ENCODE measurements at regions not wholly inside any gene's neighbourhood (a gene's known extent, or its start where the extent isn't known, plus 50 kb on each side); places are given as distances from the start of the nearest gene placed in this dataset.

GRCh38 chr11:111114091-111114490 is 131.4 kb upstream of the POU2AF2 start:
- H3K36me3 ChIP-seq, result no peaks in the 10 kb centered on the region
- no peak overlapping the region for H3K27ac ChIP-seq
- TF ChIP-seq, protein P1, sequence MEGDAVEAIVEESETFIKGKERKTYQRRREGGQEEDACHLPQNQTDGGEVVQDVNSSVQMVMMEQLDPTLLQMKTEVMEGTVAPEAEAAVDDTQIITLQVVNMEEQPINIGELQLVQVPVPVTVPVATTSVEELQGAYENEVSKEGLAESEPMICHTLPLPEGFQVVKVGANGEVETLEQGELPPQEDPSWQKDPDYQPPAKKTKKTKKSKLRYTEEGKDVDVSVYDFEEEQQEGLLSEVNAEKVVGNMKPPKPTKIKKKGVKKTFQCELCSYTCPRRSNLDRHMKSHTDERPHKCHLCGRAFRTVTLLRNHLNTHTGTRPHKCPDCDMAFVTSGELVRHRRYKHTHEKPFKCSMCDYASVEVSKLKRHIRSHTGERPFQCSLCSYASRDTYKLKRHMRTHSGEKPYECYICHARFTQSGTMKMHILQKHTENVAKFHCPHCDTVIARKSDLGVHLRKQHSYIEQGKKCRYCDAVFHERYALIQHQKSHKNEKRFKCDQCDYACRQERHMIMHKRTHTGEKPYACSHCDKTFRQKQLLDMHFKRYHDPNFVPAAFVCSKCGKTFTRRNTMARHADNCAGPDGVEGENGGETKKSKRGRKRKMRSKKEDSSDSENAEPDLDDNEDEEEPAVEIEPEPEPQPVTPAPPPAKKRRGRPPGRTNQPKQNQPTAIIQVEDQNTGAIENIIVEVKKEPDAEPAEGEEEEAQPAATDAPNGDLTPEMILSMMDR (IDR thresholded peaks at IDR 0.05), result no peak
- H3K27me3 ChIP-seq, result no peaks in the 10 kb centered on the region
- H3K4me3 ChIP-seq, result no peak overlapping the region
- no peaks in the 10 kb centered on the region for H3K9me3 ChIP-seq
- no peaks in the 10 kb centered on the region for H3K4me1 ChIP-seq
- DNase-seq (ENCODE audit: low spot score), result no peak

- Histone ChIP-seq H3K36me3 (no peaks in the 10 kb centered on the region), H3K27ac (no peak overlapping the region), H3K4me3 (no peak overlapping the region), H3K4me1 (no peaks in the 10 kb centered on the region), H3K27me3 (no peaks in the 10 kb centered on the region), H3K9me3 (no peaks in the 10 kb centered on the region)
- DNase-seq (ENCODE audit: low spot score), result no peak
- TF ChIP-seq, protein P1 (IDR thresholded peaks at IDR 0.05), result no peak
These were observed 132.9 kb upstream of the POU2AF2 start for GRCh38 chr11:111112614-111113013.

DNA sequence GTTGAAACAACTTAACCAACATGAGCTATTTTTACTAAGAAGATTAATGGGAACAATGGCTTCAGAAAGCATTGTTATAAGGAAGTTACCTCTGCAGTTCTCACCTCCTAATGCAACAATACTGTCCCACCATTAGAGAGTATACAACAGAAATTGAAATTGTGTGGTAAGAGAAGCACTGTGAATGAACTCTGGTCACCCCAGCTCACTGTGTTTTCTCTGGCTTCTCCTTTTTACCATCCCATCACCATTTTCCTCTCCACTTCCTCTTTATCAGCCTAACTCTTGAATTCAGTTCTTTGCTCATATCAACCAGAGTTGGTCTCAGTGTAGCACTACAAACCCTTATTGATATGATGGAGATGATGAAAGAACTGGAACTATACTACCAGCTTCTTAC is 138.0 kb upstream of the POU2AF2 start:
- no peak for DNase-seq (ENCODE audit: low spot score)
- Histone ChIP-seq H3K27ac (no peak overlapping the region), H3K4me1 (no peaks in the 10 kb centered on the region), H3K27me3 (no peaks in the 10 kb centered on the region), H3K36me3 (no peaks in the 10 kb centered on the region), H3K4me3 (no peak overlapping the region), H3K9me3 (no peaks in the 10 kb centered on the region)
- TF ChIP-seq, protein P1 (IDR thresholded peaks at IDR 0.05), result no peak

- Histone ChIP-seq H3K9me3 (no peaks in the 10 kb centered on the region), H3K4me3 (no peak overlapping the region), H3K36me3 (no peaks in the 10 kb centered on the region), H3K27me3 (no peaks in the 10 kb centered on the region), H3K4me1 (no peaks in the 10 kb centered on the region), H3K27ac (no peak overlapping the region)
- no peak for DNase-seq (ENCODE audit: low spot score)
- TF ChIP-seq, protein P1 (IDR thresholded peaks at IDR 0.05), result no peak
These were observed 138.9 kb upstream of the POU2AF2 start for GRCh38 chr11:111106641-111107040.

DNA sequence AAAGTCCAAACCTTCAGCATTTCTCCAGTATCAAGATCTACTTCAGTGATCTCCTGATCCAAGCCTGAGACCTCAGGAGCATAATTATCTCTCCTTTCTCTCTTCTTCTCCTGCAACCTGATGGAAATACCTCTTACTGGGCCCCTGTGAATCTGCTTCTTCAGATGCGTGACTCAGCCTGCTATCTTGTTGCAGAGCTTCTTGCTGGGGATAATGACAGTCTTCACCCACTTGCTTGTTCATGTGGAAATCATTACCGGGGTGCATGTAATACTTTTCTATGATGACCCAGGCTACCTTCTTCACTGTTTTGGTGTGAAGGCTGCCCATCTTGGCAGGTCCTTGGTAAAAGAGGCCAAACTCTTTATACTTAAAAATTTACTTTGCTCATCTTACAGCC is 140.0 kb upstream of the POU2AF2 start:
- H3K27ac ChIP-seq, result no peak overlapping the region
- H3K4me3 ChIP-seq, result no peak overlapping the region
- H3K36me3 ChIP-seq, result no peaks in the 10 kb centered on the region
- H3K9me3 ChIP-seq, result no peaks in the 10 kb centered on the region
- no peaks in the 10 kb centered on the region for H3K4me1 ChIP-seq
- TF ChIP-seq, protein P1 (IDR thresholded peaks at IDR 0.05), result no peak
- DNase-seq (ENCODE audit: low spot score), result no peak
- no peaks in the 10 kb centered on the region for H3K27me3 ChIP-seq

DNA sequence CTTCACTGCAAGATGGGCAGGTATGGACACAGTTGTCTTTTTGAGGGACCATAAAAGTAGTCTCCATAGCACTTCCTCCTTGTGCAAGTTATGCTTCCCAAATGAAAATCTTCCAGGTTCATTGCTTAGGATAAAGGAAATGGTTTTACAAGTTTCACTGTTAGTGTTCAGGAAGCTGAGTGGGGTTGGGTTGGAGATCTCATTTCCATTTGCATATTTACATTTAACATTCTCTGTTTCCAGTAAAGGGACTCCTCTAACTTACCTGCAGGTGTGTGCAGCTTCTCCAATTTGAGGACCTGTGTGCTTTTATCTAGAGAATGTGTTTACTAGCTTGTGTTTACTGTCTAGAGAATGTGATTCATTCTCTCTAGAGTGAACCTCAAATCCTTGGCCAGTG is 141.3 kb upstream of the POU2AF2 start:
- Histone ChIP-seq H3K27me3 (no peaks in the 10 kb centered on the region), H3K36me3 (no peaks in the 10 kb centered on the region), H3K27ac (no peak overlapping the region), H3K9me3 (no peaks in the 10 kb centered on the region), H3K4me1 (no peaks in the 10 kb centered on the region), H3K4me3 (no peak overlapping the region)
- DNase-seq (ENCODE audit: low spot score), result no peak
- TF ChIP-seq, protein P1 (IDR thresholded peaks at IDR 0.05), result no peak

Data from right atrium auricular region (tissue), 2 donors.